22Rv1 (cell line): ENCODE measurements at regions not wholly inside any gene's neighbourhood (a gene's known extent, or its start where the extent isn't known, plus 50 kb on each side); places are given as distances from the start of the nearest gene placed in this dataset.

ENCODE experiments used
- H3K27ac ChIP-seq: fragments of 450-650 bp; 2 replicates; pipeline ENCODE4 v1.5.1; 2017
- ZFX ChIP-seq: fragments of 450-650 bp; IDR thresholded peaks from 2 replicates; pipeline ENCODE4 v1.6.1; 2017; ENCODE audit warnings: antibody characterized with exemption, borderline replicate concordance
- TF ChIP-seq, protein P1 (sequence below): fragments of 450-650 bp; IDR thresholded peaks from 2 replicates; pipeline ENCODE4 v1.5.1; 2017; ENCODE audit warnings: mild to moderate bottlenecking

DNA sequence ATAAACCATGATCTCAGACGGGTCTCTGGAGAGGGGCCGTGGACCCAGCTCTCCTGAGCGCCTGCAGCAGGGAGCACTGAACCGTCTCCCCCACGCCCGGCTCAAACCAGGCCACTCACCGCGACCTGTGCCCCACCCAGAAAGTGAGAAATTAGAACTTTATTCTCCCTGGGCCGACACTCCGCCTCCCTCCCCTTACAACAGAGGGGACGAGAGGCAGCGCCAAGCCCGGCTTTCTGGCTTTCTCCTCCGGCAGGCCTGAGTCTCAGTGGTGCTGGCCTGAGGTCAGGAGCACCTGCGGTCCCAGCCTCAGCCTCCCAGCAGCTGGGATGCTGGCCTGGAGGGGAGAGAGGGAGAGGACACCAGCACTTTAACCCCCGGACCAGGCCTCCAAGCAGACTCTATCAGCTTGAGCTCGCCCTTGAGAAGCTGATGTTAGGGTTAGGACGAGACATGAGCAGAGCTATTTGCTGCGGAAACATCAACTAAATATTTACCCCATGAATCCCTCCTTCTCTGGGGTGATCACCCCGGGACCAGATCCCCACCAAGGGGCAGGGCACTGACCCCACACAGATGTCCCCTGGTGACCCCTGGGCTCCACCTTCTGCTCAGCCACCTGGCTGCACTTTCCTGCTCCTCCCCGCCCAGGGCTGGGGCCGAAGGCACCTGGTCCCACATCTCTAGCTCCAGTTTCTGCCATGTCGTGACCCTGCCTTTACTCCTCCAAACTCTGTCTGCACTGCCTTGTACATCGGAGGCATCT lies 856.3 kb upstream of the SALL3 start:
- H3K27ac ChIP-seq = no peak overlapping the region
- TF ChIP-seq, protein P1, sequence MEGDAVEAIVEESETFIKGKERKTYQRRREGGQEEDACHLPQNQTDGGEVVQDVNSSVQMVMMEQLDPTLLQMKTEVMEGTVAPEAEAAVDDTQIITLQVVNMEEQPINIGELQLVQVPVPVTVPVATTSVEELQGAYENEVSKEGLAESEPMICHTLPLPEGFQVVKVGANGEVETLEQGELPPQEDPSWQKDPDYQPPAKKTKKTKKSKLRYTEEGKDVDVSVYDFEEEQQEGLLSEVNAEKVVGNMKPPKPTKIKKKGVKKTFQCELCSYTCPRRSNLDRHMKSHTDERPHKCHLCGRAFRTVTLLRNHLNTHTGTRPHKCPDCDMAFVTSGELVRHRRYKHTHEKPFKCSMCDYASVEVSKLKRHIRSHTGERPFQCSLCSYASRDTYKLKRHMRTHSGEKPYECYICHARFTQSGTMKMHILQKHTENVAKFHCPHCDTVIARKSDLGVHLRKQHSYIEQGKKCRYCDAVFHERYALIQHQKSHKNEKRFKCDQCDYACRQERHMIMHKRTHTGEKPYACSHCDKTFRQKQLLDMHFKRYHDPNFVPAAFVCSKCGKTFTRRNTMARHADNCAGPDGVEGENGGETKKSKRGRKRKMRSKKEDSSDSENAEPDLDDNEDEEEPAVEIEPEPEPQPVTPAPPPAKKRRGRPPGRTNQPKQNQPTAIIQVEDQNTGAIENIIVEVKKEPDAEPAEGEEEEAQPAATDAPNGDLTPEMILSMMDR = no peak
- no peak for TF ChIP-seq ZFX

DNA sequence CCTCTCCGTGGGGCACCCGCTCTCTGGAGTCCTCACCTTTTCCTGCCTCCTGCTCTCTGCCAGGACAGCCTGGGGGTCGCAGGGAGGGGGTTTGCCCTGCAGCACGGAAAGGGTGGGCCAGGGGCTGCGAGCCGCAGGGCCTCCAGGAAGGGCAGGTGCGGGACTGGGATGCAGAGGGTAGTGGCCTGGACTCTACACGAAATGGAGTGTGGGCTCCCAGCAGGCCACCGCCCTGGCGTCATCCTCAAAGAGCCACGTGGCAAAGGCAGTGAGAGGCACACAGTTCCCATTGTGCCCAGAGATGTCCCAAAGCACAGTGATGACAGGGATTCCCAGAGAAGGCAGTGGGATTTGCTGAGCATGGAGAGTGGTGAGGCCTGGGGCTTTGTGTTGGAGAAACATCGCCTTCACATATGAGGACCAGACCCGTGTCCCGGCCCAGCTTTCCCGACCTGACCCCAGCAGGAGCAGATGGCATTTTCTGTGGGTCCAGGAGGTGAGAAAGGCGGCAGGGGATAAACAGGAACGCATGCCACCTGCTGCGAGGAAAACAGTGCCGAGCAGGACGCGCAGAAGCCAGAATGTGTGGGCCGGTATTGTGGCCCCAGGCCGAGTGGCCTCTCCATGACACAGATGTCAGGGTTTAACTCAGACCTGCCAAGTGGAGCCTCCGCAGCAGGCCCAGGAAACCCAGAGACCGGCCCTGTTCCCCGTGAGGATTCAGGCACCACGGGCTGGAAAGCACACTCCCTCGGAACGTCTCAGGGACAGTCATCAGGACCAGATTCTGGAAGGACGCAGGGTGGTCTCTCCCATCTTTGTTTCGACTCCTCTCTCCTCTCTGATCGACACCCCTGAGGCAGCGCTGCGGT lies 855.5 kb upstream of the SALL3 start:
- TF ChIP-seq, protein P1 = no peak
- no peak for TF ChIP-seq ZFX
- no peak overlapping the region for H3K27ac ChIP-seq

DNA sequence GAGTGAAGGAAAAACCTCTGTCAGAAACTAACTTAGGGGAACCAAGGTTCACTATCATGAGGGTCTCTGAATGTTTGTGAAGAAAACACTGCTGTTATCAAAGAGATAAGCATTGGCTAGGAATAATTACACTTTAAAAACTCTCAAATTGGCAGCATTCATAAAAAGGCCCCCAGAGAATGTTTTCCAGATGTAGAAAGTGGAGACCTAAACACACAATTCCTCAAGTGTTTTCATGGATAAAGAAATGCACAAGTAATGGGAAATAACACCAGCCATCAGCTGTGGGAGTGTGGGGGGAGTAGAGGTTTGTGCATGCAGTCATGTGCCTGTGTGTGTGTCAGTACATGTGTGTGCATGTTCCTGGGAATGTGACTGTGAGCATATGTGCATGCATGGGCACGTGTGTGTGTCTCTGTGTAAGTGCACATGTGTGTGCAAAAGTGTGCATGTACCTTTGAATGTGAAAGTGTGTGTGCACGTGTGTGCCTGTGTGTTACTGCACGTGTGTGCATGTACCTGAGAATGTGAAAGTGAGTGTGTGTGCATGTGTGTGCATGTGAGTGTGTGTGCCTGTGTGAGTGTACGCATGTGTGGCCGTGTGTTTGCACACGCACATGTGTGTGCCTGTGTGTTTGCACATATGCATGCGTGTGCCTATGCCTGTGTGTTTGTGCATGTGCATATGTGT lies 854.3 kb upstream of the SALL3 start:
- no peak for TF ChIP-seq ZFX
- TF ChIP-seq, protein P1 = no peak
- no peak overlapping the region for H3K27ac ChIP-seq

DNA sequence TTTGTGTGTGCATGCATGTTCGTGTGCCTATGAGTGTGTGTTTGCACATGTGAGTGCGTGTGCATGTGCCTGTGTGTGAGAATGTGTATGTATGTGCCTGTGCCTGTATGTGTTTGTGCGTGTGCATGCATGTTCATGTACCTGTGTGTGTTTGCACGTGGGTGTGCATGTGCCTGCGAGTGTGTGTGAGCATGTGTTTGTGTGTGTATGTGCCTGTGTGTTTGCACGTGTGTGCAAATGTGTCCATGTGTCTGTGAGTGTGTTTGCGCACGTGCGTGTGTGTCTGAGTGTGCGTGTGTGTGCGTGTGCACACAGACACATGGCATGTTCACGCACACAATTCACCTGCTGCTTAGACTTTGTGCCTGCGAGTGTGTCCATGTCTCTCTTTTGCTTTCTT lies 853.5 kb upstream of the SALL3 start:
- TF ChIP-seq, protein P1 = no peak
- TF ChIP-seq ZFX = no peak
- no peak overlapping the region for H3K27ac ChIP-seq

DNA sequence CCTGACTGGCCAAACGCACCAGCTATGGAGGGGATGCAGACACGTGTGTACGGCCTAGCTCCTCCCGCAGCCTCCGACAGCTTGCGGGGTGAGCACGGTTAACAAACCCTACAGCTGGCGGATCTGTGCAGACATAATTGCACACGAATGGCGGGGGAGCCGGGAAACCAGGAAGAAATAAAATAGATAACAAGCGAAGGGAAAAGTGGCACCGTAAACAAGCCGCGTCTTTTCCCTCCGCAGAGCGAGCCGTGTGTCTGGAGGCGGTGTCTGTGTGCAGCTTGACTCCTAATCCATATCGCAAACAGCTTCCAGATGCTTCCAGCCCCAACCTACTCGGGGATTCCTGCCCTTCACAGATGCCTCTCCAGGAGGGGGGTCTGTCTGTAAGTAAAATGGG lies 853.1 kb upstream of the SALL3 start:
- TF ChIP-seq ZFX = no peak
- TF ChIP-seq, protein P1 = no peak
- H3K27ac ChIP-seq = no peak overlapping the region

DNA sequence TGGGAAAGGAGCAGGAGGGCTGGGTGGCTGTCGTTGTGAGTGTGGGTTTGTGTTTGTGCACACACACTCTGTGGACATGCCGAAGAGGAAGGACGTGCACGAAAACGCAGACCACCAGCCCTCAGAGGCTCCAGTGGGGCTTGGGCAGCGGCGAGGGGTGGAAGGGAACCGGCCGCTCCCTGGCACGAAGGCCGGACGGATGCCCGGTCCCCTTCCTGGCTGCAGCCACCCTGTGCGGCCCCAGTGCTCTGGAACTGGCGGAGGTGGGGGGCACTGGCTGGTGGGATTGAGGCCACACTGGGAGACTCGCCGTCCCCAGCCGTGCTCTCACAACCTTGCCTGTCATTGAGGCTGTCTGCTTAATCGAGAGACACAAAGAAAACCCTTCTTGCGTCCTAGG lies 852.6 kb upstream of the SALL3 start:
- TF ChIP-seq, protein P1 = no peak
- no peak for TF ChIP-seq ZFX

DNA sequence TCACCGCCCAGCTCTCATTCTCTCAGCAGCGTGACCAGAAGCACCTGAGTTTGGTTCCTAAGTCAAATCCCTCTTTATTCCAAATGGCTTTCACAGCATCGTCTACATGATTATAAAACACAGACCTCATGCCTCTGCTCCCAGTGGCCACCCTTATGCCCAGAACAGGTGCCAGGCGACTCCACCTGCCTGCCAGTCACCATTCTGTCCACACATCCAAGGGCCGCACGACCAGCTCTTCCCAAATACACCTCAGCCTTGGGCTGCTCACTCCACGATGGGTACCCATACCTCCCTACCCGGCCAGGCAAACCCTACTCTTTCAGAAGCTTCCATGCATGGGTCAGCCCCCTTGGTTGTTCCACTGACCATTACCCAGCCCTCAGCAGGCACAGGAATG lies 851.6 kb upstream of the SALL3 start:
- no peak overlapping the region for H3K27ac ChIP-seq
- no peak for TF ChIP-seq ZFX
- TF ChIP-seq, protein P1 = no peak

More for the DNA sequence above, 852.6 kb upstream of the SALL3 start:
- no peak overlapping the region for H3K27ac ChIP-seq
